WERI-Rb-1 (cell line): ENCODE measurements at regions not wholly inside any gene's neighbourhood (a gene's known extent, or its start where the extent isn't known, plus 50 kb on each side); places are given as distances from the start of the nearest gene placed in this dataset.

Experiments used
- DNase-seq: peaks from one replicate; pipeline ENCODE4 v3.0.0-alpha.2; 2020
- H3K27ac ChIP-seq: fragments of 250-450 bp; sonication (Bioruptor Pico); 2 replicates; pipeline ENCODE4 v1.5.1; 2020; ENCODE audit warnings: mild to moderate bottlenecking, moderate library complexity
- H3K27me3 ChIP-seq: fragments of 250-450 bp; sonication (Bioruptor Pico); 2 replicates; pipeline ENCODE4 v1.5.1; 2021; ENCODE audit warnings: mild to moderate bottlenecking, low read depth, moderate library complexity; ENCODE audit not compliant: insufficient read depth, severe bottlenecking
- H3K36me3 ChIP-seq: fragments of 250-450 bp; sonication (Bioruptor Pico); 2 replicates; pipeline ENCODE4 v1.5.1; 2020; ENCODE audit warnings: mild to moderate bottlenecking, moderate library complexity
- H3K4me3 ChIP-seq: 2 replicates; pipeline ENCODE4 v1.5.1; 2011; ENCODE audit warnings: low read depth, mild to moderate bottlenecking, control low read depth, low read length
- H3K9me3 ChIP-seq: fragments of 250-450 bp; sonication (Bioruptor Pico); 2 replicates; pipeline ENCODE4 v1.5.1; 2021; ENCODE audit warnings: mild to moderate bottlenecking, moderate library complexity; ENCODE audit not compliant: severe bottlenecking
- TF ChIP-seq, protein P1 (sequence below): IDR thresholded peaks from 2 replicates; pipeline ENCODE4 v1.5.1; 2011; ENCODE audit warnings: low read depth, mild to moderate bottlenecking, control low read depth, inconsistent platforms, low read length

- DNase-seq = no peak
- TF ChIP-seq, protein P1, sequence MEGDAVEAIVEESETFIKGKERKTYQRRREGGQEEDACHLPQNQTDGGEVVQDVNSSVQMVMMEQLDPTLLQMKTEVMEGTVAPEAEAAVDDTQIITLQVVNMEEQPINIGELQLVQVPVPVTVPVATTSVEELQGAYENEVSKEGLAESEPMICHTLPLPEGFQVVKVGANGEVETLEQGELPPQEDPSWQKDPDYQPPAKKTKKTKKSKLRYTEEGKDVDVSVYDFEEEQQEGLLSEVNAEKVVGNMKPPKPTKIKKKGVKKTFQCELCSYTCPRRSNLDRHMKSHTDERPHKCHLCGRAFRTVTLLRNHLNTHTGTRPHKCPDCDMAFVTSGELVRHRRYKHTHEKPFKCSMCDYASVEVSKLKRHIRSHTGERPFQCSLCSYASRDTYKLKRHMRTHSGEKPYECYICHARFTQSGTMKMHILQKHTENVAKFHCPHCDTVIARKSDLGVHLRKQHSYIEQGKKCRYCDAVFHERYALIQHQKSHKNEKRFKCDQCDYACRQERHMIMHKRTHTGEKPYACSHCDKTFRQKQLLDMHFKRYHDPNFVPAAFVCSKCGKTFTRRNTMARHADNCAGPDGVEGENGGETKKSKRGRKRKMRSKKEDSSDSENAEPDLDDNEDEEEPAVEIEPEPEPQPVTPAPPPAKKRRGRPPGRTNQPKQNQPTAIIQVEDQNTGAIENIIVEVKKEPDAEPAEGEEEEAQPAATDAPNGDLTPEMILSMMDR = no peak
- Histone ChIP-seq H3K9me3 (no peaks in the 10 kb centered on the region), H3K4me3 (no peak overlapping the region), H3K27ac (no peak overlapping the region), H3K36me3 (no peaks in the 10 kb centered on the region), H3K27me3 (no peaks in the 10 kb centered on the region)
These were observed 281.5 kb downstream of the GADD45G start for GRCh38 chr9:89886281-89886700.

- Histone ChIP-seq H3K27me3 (no peaks in the 10 kb centered on the region), H3K27ac (no peak overlapping the region), H3K36me3 (no peaks in the 10 kb centered on the region), H3K9me3 (no peaks in the 10 kb centered on the region), H3K4me3 (no peak overlapping the region)
- TF ChIP-seq, protein P1 = no peak
- DNase-seq = no peak
These were observed 282.5 kb downstream of the GADD45G start for GRCh38 chr9:89887286-89887685.

DNA sequence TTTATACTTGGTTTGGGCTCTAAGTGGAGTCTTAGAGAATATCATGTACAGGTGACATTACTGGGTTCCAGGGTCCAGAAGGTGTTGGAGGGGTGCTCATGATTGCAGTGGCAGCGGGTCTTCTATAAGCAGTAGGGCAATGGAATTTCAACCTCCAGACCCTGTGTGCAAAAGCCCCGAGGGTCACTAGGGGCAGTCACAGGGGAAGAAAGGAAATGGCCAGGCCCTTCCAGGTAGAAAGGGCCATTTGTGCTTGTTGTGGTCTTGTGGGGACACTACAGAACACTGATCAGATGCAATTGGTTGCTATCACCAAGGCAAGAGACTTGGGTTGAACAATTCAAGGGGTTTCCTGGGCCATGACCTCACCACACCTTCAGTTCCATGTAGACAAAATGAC is 283.4 kb downstream of the GADD45G start:
- Histone ChIP-seq H3K27me3 (no peaks in the 10 kb centered on the region), H3K4me3 (no peak overlapping the region), H3K36me3 (no peaks in the 10 kb centered on the region), H3K27ac (no peak overlapping the region), H3K9me3 (no peaks in the 10 kb centered on the region)
- TF ChIP-seq, protein P1 = no peak
- DNase-seq = no peak

- H3K36me3 ChIP-seq = no peaks in the 10 kb centered on the region
- no peak overlapping the region for H3K27ac ChIP-seq
- TF ChIP-seq, protein P1 = no peak
- H3K4me3 ChIP-seq = no peak overlapping the region
- no peaks in the 10 kb centered on the region for H3K9me3 ChIP-seq
- no peaks in the 10 kb centered on the region for H3K27me3 ChIP-seq
- no peak for DNase-seq
These were observed 283.9 kb downstream of the GADD45G start for GRCh38 chr9:89888677-89889076.

DNA sequence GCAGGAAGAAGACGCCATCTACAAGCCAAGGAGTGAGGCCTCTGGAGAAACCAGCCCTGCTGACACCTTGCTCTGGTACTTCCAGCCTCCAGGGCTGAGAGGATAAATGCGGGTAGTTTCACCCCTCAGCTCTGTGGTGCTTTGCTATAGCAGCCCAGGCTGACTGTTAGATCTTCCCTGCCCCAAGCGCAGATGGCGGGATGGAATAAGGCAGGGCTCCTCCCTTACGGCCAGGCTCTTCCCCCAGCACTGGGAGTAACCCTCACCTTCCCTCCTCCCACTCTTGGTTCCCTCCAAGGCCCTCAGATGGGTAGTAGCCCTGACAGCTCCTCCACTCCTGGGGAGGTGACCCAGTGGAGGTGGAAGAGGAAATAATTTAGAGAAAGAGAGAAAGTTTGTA is 285.1 kb downstream of the GADD45G start:
- H3K36me3 ChIP-seq = no peaks in the 10 kb centered on the region
- DNase-seq = no peak
- TF ChIP-seq, protein P1 = no peak
- no peaks in the 10 kb centered on the region for H3K9me3 ChIP-seq
- H3K27ac ChIP-seq = no peak overlapping the region
- H3K4me3 ChIP-seq = no peak overlapping the region
- H3K27me3 ChIP-seq = no peaks in the 10 kb centered on the region

- TF ChIP-seq, protein P1 = no peak
- Histone ChIP-seq H3K9me3 (no peaks in the 10 kb centered on the region), H3K4me3 (no peak overlapping the region), H3K27me3 (no peaks in the 10 kb centered on the region), H3K36me3 (no peaks in the 10 kb centered on the region), H3K27ac (no peak overlapping the region)
- DNase-seq = no peak
These were observed 285.6 kb downstream of the GADD45G start for GRCh38 chr9:89890326-89890980.
